ENCODE measurements at regions not wholly inside any gene's neighbourhood (a gene's known extent, or its start where the extent isn't known, plus 50 kb on each side); places are given as distances from the start of the nearest gene placed in this dataset.
A peak's percentile ranks its signal among the peaks of the same experiment; 100 is the strongest.

- H3K4me1 ChIP-seq (ENCODE audit: control insufficient read depth, insufficient read depth, low read length) = no peaks in the 10 kb centered on the region
- H3K27me3 ChIP-seq (replicated peaks; ENCODE audit: control insufficient read depth, insufficient read depth, low read length) = no peaks in the 10 kb centered on the region
- H3K4me3 ChIP-seq (ENCODE audit: low read length) = no peak overlapping the region
- no peaks in the 10 kb centered on the region for H3K9me3 ChIP-seq (ENCODE audit: control insufficient read depth, low read length)
- no peak overlapping the region for H3K9ac ChIP-seq (ENCODE audit: low read length)
- H3K36me3 ChIP-seq (ENCODE audit: control insufficient read depth, insufficient read depth, low read length, severe bottlenecking) = no peaks in the 10 kb centered on the region
- DNase-seq (ENCODE audit: low read depth) = no peak
These were observed 349.5 kb downstream of the SLITRK1 start for GRCh38 chr13:83532809-83533208.

- H3K9ac ChIP-seq (ENCODE audit: low read length) = no peak overlapping the region
- no peak for DNase-seq (ENCODE audit: low read depth)
- no peaks in the 10 kb centered on the region for H3K27me3 ChIP-seq (replicated peaks; ENCODE audit: control insufficient read depth, insufficient read depth, low read length)
- no peak overlapping the region for H3K4me3 ChIP-seq (ENCODE audit: low read length)
- H3K4me1 ChIP-seq (ENCODE audit: control insufficient read depth, insufficient read depth, low read length) = no peaks in the 10 kb centered on the region
- no peaks in the 10 kb centered on the region for H3K36me3 ChIP-seq (ENCODE audit: control insufficient read depth, insufficient read depth, low read length, severe bottlenecking)
- no peaks in the 10 kb centered on the region for H3K9me3 ChIP-seq (ENCODE audit: control insufficient read depth, low read length)
These were observed 351.3 kb downstream of the SLITRK1 start for GRCh38 chr13:83531022-83531421.

- Histone ChIP-seq H3K4me3 (ENCODE audit: low read length) (no peak overlapping the region), H3K36me3 (ENCODE audit: control insufficient read depth, insufficient read depth, low read length, severe bottlenecking) (no peaks in the 10 kb centered on the region)
These were observed 365.5 kb downstream of the SLITRK1 start for GRCh38 chr13:83516781-83517180.

GRCh38 chr13:83515268-83516015, 366.8 kb downstream of the SLITRK1 start:
- H3K4me3 ChIP-seq (ENCODE audit: low read length) = no peak overlapping the region
- no peaks in the 10 kb centered on the region for H3K9me3 ChIP-seq (ENCODE audit: control insufficient read depth, low read length)
- peak; percentile 80 for DNase-seq (ENCODE audit: low read depth)

More at GRCh38 chr13:83516781-83517180, 365.5 kb downstream of the SLITRK1 start:
- no peak for DNase-seq (ENCODE audit: low read depth)
- no peak overlapping the region for H3K9ac ChIP-seq (ENCODE audit: low read length)
- H3K4me1 ChIP-seq (ENCODE audit: control insufficient read depth, insufficient read depth, low read length) = peaks cover 9% of the 10 kb centered on the region
- H3K9me3 ChIP-seq (ENCODE audit: control insufficient read depth, low read length) = no peaks in the 10 kb centered on the region
- no peaks in the 10 kb centered on the region for H3K27me3 ChIP-seq (replicated peaks; ENCODE audit: control insufficient read depth, insufficient read depth, low read length)

GRCh38 chr13:83508771-83509301, 373.4 kb downstream of the SLITRK1 start:
- H3K27me3 ChIP-seq (replicated peaks; ENCODE audit: control insufficient read depth, insufficient read depth, low read length) = no peaks in the 10 kb centered on the region

More at GRCh38 chr13:83515268-83516015, 366.8 kb downstream of the SLITRK1 start:
- Histone ChIP-seq H3K36me3 (ENCODE audit: control insufficient read depth, insufficient read depth, low read length, severe bottlenecking) (no peaks in the 10 kb centered on the region), H3K9ac (ENCODE audit: low read length) (no peak overlapping the region), H3K4me1 (ENCODE audit: control insufficient read depth, insufficient read depth, low read length) (peaks cover 4% of the 10 kb centered on the region), H3K27me3 (replicated peaks; ENCODE audit: control insufficient read depth, insufficient read depth, low read length) (no peaks in the 10 kb centered on the region)

GRCh38 chr13:83503424-83503823, 378.9 kb downstream of the SLITRK1 start:
- peak; percentile 68 for DNase-seq (ENCODE audit: low read depth)
- no peaks in the 10 kb centered on the region for H3K27me3 ChIP-seq (replicated peaks; ENCODE audit: control insufficient read depth, insufficient read depth, low read length)
- peak overlapping the region; percentile 65 for H3K9ac ChIP-seq (ENCODE audit: low read length)
- peaks cover 25% of the 10 kb centered on the region for H3K4me1 ChIP-seq (ENCODE audit: control insufficient read depth, insufficient read depth, low read length)
- H3K9me3 ChIP-seq (ENCODE audit: control insufficient read depth, low read length) = no peaks in the 10 kb centered on the region
- no peak overlapping the region for H3K4me3 ChIP-seq (ENCODE audit: low read length)
- no peaks in the 10 kb centered on the region for H3K36me3 ChIP-seq (ENCODE audit: control insufficient read depth, insufficient read depth, low read length, severe bottlenecking)

More at GRCh38 chr13:83508771-83509301, 373.4 kb downstream of the SLITRK1 start:
- peaks cover 16% of the 10 kb centered on the region for H3K4me1 ChIP-seq (ENCODE audit: control insufficient read depth, insufficient read depth, low read length)
- H3K9ac ChIP-seq (ENCODE audit: low read length) = peak overlapping the region; percentile 25
- H3K9me3 ChIP-seq (ENCODE audit: control insufficient read depth, low read length) = no peaks in the 10 kb centered on the region
- H3K36me3 ChIP-seq (ENCODE audit: control insufficient read depth, insufficient read depth, low read length, severe bottlenecking) = no peaks in the 10 kb centered on the region
- no peak overlapping the region for H3K4me3 ChIP-seq (ENCODE audit: low read length)
- DNase-seq (ENCODE audit: low read depth) = peak; percentile 33

- Histone ChIP-seq H3K36me3 (ENCODE audit: control insufficient read depth, insufficient read depth, low read length, severe bottlenecking) (no peaks in the 10 kb centered on the region), H3K27me3 (replicated peaks; ENCODE audit: control insufficient read depth, insufficient read depth, low read length) (no peaks in the 10 kb centered on the region)
These were observed 383.0 kb downstream of the SLITRK1 start for GRCh38 chr13:83499286-83499685.

GRCh38 chr13:83498481-83499190, 383.6 kb downstream of the SLITRK1 start:
- no peaks in the 10 kb centered on the region for H3K27me3 ChIP-seq (replicated peaks; ENCODE audit: control insufficient read depth, insufficient read depth, low read length)
- H3K4me1 ChIP-seq (ENCODE audit: control insufficient read depth, insufficient read depth, low read length) = peaks cover 20% of the 10 kb centered on the region
- no peak overlapping the region for H3K9ac ChIP-seq (ENCODE audit: low read length)
- H3K4me3 ChIP-seq (ENCODE audit: low read length) = no peak overlapping the region
- H3K36me3 ChIP-seq (ENCODE audit: control insufficient read depth, insufficient read depth, low read length, severe bottlenecking) = no peaks in the 10 kb centered on the region
- no peaks in the 10 kb centered on the region for H3K9me3 ChIP-seq (ENCODE audit: control insufficient read depth, low read length)
- DNase-seq (ENCODE audit: low read depth) = peak; percentile 78

More at GRCh38 chr13:83499286-83499685, 383.0 kb downstream of the SLITRK1 start:
- DNase-seq (ENCODE audit: low read depth) = no peak
- H3K9ac ChIP-seq (ENCODE audit: low read length) = no peak overlapping the region
- no peaks in the 10 kb centered on the region for H3K9me3 ChIP-seq (ENCODE audit: control insufficient read depth, low read length)
- peaks cover 23% of the 10 kb centered on the region for H3K4me1 ChIP-seq (ENCODE audit: control insufficient read depth, insufficient read depth, low read length)
- H3K4me3 ChIP-seq (ENCODE audit: low read length) = no peak overlapping the region

- no peak for DNase-seq (ENCODE audit: low read depth)
- H3K4me1 ChIP-seq (ENCODE audit: control insufficient read depth, insufficient read depth, low read length) = peaks cover 15% of the 10 kb centered on the region
- H3K9ac ChIP-seq (ENCODE audit: low read length) = no peak overlapping the region
- no peaks in the 10 kb centered on the region for H3K9me3 ChIP-seq (ENCODE audit: control insufficient read depth, low read length)
- no peaks in the 10 kb centered on the region for H3K27me3 ChIP-seq (replicated peaks; ENCODE audit: control insufficient read depth, insufficient read depth, low read length)
- H3K36me3 ChIP-seq (ENCODE audit: control insufficient read depth, insufficient read depth, low read length, severe bottlenecking) = no peaks in the 10 kb centered on the region
- H3K4me3 ChIP-seq (ENCODE audit: low read length) = no peak overlapping the region
These were observed 384.2 kb downstream of the SLITRK1 start for GRCh38 chr13:83498045-83498444.

GRCh38 chr13:83496501-83496900, 385.8 kb downstream of the SLITRK1 start:
- Histone ChIP-seq H3K4me1 (ENCODE audit: control insufficient read depth, insufficient read depth, low read length) (peaks cover 15% of the 10 kb centered on the region), H3K4me3 (ENCODE audit: low read length) (no peak overlapping the region), H3K27me3 (replicated peaks; ENCODE audit: control insufficient read depth, insufficient read depth, low read length) (no peaks in the 10 kb centered on the region), H3K9ac (ENCODE audit: low read length) (no peak overlapping the region), H3K36me3 (ENCODE audit: control insufficient read depth, insufficient read depth, low read length, severe bottlenecking) (no peaks in the 10 kb centered on the region), H3K9me3 (ENCODE audit: control insufficient read depth, low read length) (no peaks in the 10 kb centered on the region)
- no peak for DNase-seq (ENCODE audit: low read depth)

GRCh38 chr13:83485101-83485500, 397.2 kb downstream of the SLITRK1 start:
- no peaks in the 10 kb centered on the region for H3K36me3 ChIP-seq (ENCODE audit: control insufficient read depth, insufficient read depth, low read length, severe bottlenecking)
- DNase-seq (ENCODE audit: low read depth) = no peak
- no peaks in the 10 kb centered on the region for H3K4me1 ChIP-seq (ENCODE audit: control insufficient read depth, insufficient read depth, low read length)
- no peaks in the 10 kb centered on the region for H3K9me3 ChIP-seq (ENCODE audit: control insufficient read depth, low read length)
- H3K27me3 ChIP-seq (replicated peaks; ENCODE audit: control insufficient read depth, insufficient read depth, low read length) = no peaks in the 10 kb centered on the region
- H3K9ac ChIP-seq (ENCODE audit: low read length) = no peak overlapping the region
- H3K4me3 ChIP-seq (ENCODE audit: low read length) = no peak overlapping the region
